VCaP (cell line): ENCODE measurements at regions not wholly inside any gene's neighbourhood (a gene's known extent, or its start where the extent isn't known, plus 50 kb on each side); places are given as distances from the start of the nearest gene placed in this dataset.

ENCODE experiments used
- H3K27ac ChIP-seq: fragments of 450-650 bp; 2 replicates; pipeline ENCODE4 v1.5.1; 2017
- CTCF ChIP-seq: fragments of 450-650 bp; conservative IDR thresholded peaks from 2 replicates; pipeline ENCODE4 v1.5.1; 2017; ENCODE audit warnings: mild to moderate bottlenecking, moderate library complexity

GRCh38 chr5:100188339-100188738, 346.8 kb upstream of the FAM174A start:
- no peak overlapping the region for H3K27ac ChIP-seq
- no peak for TF ChIP-seq CTCF

GRCh38 chr5:100186181-100186580, 349.0 kb upstream of the FAM174A start:
- no peak for TF ChIP-seq CTCF
- H3K27ac ChIP-seq, result no peak overlapping the region

GRCh38 chr5:100182402-100182801, 352.8 kb upstream of the FAM174A start:
- no peak for TF ChIP-seq CTCF
- no peak overlapping the region for H3K27ac ChIP-seq

- no peak for TF ChIP-seq CTCF
- no peak overlapping the region for H3K27ac ChIP-seq
Measured at GRCh38 chr5:100175346-100175745, 359.8 kb upstream of the FAM174A start.

GRCh38 chr5:100165309-100165708, 369.9 kb upstream of the FAM174A start:
- no peak for TF ChIP-seq CTCF
- no peak overlapping the region for H3K27ac ChIP-seq

GRCh38 chr5:100161868-100162267, 373.3 kb upstream of the FAM174A start:
- H3K27ac ChIP-seq, result no peak overlapping the region
- TF ChIP-seq CTCF, result no peak

GRCh38 chr5:100157066-100157465, 378.1 kb upstream of the FAM174A start:
- no peak overlapping the region for H3K27ac ChIP-seq
- no peak for TF ChIP-seq CTCF

GRCh38 chr5:100148239-100148638, 386.9 kb upstream of the FAM174A start:
- no peak overlapping the region for H3K27ac ChIP-seq

More at GRCh38 chr5:100148239-100148638, 386.9 kb upstream of the FAM174A start:
- no peak for TF ChIP-seq CTCF
